GM08714 (cell line): ENCODE measurements at regions not wholly inside any gene's neighbourhood (a gene's known extent, or its start where the extent isn't known, plus 50 kb on each side); places are given as distances from the start of the nearest gene placed in this dataset.

Experiments
- H3K4me3 ChIP-seq: fragments of 200-500 bp; sonication (Bioruptor generic); 2 replicates; pipeline ENCODE4 v1.5.1; 2014; ENCODE audit warnings: mild to moderate bottlenecking, low read length, inconsistent platforms
- ZNF274 ChIP-seq: IDR thresholded peaks from 2 replicates; pipeline ENCODE4 v1.6.1; 2012; ENCODE audit warnings: mild to moderate bottlenecking, low read depth, low read length

DNA sequence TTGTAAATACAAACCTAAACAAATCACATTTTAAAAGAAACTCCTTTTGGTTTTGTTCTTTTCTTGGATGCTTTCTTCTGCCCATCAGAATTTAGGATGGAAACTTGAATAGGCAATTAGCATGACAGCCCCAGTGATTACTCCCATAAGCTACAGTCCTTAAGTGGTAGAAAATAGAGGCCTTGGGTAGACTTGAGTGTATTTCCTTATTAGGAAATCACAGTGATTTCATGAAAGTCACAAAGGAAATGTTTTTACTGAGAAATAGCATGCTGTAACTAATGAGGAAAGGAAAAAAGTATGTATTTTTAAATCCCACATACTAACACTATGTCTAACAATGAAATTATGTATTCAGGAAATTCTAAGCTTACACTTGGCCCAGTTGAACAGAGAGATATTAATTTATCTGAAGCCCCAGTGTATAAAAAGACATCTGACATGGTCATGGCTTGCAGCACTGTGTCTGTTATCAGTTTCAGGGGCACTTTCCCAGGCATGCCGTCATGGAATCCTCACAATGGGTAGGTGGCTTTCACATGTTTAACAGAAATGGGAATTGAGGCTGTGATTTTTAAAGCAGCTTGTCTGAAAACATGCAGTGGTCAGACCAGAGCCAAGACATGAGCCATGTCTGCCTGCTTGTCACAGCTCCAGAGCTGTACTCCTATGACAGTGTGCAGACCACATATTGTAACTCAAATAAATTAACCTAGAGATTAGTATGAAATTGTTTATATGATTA lies 79.7 kb upstream of the TRIB2 start:
- no peak overlapping the region for H3K4me3 ChIP-seq
- TF ChIP-seq ZNF274, result no peak

DNA sequence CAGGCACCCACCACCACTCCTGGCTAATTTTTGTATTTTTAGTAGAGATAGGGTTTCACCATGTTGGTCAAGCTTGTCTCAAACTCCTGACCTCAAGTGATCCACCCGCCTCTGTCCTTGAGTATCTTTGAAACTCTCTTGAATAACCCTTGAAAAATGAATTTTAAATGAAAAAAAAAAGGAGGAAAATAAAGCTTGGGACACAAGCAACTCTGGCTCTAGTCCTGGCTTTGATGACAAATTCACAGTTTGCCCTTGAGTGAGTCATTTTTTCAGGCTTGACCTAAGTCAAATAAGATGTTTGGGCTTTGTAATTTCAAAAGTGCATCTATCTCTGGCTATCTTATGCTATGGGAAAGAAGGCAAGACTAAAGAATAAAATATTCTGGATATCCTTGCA lies 79.0 kb upstream of the TRIB2 start:
- no peak for TF ChIP-seq ZNF274
- no peak overlapping the region for H3K4me3 ChIP-seq

DNA sequence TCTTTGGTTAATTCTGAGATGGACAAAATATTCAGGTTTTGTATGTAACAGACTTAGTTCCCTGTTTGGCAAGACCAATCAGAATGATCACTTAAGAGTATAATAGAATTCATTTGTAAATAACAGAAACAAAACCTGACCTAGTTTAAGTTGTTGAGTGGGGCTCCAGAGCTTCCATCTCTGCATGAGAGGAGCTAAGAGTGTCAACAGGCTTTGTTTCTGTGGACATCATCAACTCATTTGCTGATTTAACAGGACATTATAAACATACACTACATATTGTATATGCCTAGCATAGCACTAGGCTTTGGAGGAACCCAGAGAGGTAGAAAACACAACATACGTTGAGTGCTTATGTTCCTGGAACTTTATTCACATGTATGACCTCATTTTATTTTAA lies 75.3 kb upstream of the TRIB2 start:
- TF ChIP-seq ZNF274, result no peak
- no peak overlapping the region for H3K4me3 ChIP-seq

DNA sequence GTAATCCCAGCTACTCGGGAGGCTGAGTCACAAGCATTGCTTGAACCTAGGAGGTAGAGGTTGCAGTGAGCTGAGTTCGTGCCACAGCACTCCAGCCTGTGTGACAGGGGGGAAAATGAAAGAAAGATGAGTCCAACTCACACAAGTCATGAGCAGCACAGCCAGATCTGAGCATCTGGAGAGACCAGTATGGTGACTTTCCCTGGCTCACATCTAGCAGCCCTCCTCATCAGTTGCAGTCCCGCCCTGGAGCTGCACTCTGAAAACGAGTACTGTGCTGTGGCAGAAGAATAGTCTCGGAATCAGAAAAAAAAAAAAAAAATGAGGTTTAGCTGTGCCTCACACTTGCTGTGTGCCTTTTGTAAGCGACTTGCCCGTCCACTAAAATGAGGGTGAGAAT lies 74.4 kb upstream of the TRIB2 start:
- no peak overlapping the region for H3K4me3 ChIP-seq
- TF ChIP-seq ZNF274, result no peak

DNA sequence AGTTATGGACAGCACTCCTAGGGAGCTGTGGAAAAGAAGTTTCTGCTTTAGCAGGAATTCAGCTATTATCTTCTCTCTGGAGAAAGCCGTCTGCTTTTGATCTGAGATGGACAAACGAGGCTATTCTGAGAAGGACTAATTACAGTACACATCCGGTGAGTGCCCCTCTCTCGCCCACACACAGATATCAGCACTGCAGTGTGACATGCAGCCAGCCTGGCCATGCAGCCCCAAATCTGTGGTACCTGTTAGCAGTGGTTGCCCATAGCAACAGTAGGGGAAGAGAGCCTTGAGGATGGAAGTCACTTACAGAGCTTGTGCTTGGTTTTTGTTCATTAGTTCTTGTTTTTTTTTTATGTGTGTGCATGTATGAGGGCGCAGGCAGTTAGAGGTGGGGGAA lies 73.9 kb upstream of the TRIB2 start:
- H3K4me3 ChIP-seq, result no peak overlapping the region
- TF ChIP-seq ZNF274, result no peak

DNA sequence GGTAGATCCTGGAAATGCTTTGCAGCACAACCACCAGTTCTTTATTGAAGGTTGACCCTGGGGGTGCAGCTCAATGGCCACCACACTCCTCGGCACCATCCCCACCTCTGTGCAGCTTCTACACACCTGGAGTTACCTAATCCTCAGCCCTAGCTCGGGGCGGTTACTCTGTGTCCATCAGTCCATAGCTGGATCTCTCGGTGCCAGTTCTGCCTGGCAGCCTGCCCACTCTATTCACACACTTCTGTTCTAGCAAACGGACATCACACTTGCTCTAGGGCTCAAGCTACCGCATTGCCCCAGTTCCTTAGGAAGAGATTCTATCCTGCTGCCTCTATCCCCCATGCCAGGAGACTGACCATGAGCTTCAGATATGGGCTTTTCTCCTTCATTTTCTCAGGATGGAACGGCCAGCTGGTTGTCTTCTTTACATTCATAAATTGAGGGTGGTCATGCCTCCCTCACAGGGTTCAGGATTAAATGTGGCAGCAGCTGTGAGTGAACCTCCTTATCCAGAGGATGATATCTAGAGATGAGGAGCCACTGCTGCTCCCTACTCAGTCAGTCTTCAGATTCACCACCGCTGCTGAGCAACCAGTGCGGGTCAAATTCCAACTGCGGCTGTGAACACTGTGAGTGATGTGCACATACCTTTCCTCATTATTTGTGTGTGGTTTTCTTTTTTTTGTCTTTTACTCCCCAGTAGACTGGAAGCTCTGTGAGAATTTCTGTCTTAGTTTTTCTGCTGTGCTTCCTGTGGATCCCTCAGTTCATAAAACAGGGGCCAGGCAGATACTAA lies 66.9 kb upstream of the TRIB2 start:
- TF ChIP-seq ZNF274, result no peak

DNA sequence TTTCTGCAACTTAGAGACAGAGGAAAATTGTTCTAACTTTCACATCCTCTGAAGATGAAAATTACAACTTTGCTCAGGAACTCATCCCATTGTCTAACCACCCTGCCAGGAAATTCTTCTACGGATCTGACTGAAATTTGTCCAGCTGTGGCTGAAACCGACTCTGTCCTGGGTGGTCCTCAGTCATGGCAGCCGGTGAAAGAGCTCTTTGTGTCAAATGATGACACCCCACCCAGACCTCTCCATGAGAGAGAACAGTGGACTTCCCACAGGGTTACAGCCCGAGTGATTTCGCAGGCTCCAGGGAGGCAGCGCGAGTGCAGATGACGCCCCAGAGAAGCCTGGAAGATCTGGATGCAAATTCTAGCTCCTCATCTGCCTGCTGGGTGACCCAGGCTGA lies 65.1 kb upstream of the TRIB2 start:
- no peak for TF ChIP-seq ZNF274
- no peak overlapping the region for H3K4me3 ChIP-seq

More for the DNA sequence above, 66.9 kb upstream of the TRIB2 start:
- no peak overlapping the region for H3K4me3 ChIP-seq

DNA sequence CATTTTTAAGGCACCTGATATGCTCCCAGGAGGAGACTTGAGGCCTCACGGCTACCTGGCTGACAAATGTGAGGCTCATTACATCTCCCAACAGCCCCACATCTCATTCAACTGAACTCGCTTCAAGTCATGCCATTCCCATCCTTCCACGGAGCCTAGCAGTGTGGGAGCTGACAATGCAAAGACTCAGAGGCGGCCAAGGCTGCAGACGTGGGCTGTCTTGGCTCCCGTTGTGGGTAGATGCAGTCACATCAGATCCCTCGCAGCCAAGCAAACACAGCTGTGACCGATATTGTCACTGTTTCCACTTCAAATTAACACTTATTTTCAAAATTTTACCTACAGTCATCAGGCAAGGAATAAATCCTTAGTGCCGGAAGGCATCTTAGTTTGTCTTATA lies 64.0 kb upstream of the TRIB2 start:
- TF ChIP-seq ZNF274, result no peak
- no peak overlapping the region for H3K4me3 ChIP-seq

DNA sequence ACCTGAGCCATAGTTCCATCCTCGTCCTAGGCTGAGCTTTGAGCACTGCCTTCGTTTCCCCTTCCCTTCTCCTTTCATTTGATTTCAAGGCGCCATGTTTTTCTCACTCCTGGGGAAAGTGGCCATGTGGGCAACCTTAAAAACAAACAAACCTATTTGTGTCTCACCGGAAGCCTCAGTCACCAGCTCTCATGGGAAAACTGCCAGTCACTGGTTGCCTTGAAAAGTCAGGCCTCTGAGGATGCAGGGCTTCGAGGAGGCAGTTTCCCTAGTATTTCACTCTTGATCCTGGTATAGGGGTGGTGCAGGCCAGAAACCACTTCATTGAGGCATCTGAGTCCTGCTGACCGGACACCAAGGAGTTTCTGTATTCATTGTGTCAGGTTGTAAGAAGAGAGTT lies 59.2 kb upstream of the TRIB2 start:
- no peak for TF ChIP-seq ZNF274
- no peak overlapping the region for H3K4me3 ChIP-seq

DNA sequence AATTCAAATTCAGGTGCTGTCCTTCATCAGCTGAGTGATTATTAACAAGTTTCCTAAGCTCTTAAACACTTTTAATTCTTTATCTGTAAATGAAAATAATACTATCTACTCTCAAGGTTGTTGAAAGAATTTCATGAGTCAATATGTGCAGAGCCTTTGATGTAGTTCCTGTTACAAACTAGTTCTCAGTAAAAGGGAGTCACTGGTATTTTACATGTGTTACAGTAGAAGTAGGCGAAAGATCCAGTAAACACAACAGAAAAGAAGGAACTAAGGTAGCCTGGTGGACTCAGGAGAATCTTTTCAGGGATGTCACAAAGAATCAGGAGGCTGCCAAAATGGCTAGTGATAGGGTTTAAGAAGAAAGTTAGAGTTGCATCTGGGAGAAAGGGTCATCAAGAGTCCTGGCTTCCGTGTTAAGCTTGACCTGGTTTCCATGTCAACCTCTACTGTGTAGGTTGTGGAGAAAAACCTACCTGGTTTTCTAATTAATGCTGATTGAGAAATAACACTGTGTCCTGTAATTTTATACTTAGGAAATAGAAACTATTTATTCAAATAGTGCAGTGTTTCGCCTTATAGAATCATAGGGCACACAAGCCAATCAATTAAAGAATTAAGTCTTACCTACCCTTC lies 58.3 kb upstream of the TRIB2 start:
- TF ChIP-seq ZNF274, result no peak
- H3K4me3 ChIP-seq, result no peak overlapping the region

DNA sequence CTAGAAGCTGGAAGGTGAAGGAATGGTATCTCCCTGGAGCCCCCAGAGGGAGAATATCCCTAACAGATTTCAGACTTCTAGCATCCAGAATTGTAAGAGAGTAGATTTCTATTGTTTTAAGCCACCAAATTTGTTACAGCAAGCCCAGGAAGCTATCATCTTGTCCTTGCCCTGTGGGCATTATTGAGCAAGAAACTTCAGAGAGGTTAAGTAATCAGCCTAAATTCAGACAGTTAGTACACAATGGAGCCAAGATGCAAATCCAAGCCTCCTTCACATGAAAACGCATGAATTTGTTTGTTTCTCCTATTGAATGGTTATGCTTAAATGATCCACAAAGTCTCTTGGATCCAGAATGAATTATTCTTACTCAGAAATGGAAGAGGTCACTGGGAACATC lies 55.2 kb upstream of the TRIB2 start:
- H3K4me3 ChIP-seq, result no peak overlapping the region
- no peak for TF ChIP-seq ZNF274

DNA sequence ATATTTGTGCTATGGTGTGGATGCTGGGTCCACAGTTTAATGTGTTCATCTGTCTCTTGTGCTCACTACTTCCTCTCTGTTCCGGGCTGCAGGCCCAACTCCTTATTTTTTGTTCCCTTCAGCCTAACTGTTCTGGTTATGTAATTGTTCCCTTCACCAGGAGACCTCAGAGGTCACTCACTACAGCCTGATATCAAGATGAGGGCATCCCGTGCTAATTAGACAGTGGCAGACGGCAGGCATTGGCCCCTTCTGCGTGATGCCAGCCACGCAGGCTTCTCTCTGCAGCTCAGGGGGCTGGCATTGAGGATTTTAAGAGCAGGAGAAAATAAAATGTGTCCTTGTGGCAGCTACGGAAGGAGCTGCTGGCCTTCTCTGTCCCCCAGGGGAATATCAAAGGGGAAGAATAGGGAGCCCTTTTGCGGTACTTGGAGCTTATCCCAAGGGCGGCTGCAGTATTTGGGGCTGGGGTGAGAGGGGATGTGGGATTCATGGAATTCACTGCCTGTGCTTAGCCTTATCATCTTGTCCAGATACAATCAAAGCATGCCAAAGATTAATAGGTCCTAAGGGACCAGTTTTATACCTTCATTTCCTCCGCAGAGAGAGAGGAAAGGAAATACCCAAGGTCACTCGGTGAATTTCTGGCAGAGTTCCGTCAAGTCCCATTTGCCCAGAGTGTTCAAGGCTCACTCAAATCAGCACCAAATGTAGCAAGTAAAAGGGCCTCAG lies 53.3 kb upstream of the TRIB2 start:
- H3K4me3 ChIP-seq, result no peak overlapping the region
- no peak for TF ChIP-seq ZNF274

DNA sequence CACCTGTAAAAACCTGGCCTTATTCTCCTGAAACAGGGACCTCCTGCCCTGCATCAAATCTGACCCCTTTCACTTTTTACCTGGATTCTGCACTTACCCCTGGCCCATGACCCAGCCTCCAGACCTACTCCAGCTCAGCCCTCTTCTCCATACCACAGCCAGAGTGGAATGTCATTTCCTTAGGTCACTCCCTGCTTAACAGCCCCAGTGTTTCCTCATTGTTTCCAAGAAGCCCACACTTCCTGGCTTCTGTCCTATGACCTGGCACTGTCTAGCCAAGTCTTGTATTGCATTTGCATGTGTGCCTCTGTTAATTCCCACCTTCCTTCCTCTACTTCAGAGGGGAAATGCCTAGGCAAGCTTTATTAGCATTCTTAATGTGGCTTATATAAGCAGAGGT lies 51.4 kb upstream of the TRIB2 start:
- no peak for TF ChIP-seq ZNF274
- no peak overlapping the region for H3K4me3 ChIP-seq

DNA sequence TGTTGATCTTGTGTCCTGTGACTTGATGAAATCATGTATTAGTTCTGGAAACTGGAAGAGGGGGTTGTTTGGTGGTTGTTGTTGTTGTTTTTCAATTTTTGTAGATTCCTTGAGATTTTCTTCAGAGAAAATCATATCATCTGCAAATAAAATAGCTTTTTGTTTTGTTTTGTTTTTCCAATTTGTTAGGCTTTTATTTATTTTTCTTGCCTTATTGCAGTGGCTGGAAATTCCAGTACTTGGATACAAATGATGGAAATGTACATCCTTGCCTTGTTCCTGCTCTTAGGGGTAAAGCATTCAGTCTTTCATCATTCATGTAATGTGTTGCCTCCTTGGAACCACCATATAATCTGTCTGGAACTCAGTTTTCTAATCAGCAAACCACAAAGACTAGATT lies 50.3 kb upstream of the TRIB2 start:
- TF ChIP-seq ZNF274, result no peak

More for the DNA sequence above, 50.3 kb upstream of the TRIB2 start:
- H3K4me3 ChIP-seq, result no peak overlapping the region
